H1 (cell line): ENCODE measurements at regions not wholly inside any gene's neighbourhood (a gene's known extent, or its start where the extent isn't known, plus 50 kb on each side); places are given as distances from the start of the nearest gene placed in this dataset.

Source experiments
- BRCA1 ChIP-seq: IDR thresholded peaks from 2 replicates; pipeline ENCODE4 v1.6.1; 2012; ENCODE audit warnings: low read depth, low read length, improper control_type of control experiment
- CHD2 ChIP-seq: IDR thresholded peaks from 2 replicates; pipeline ENCODE4 v1.6.1; 2012; ENCODE audit warnings: low read length, improper control_type of control experiment
- CREB1 ChIP-seq: IDR thresholded peaks from 2 replicates; pipeline ENCODE4 v1.6.1; 2012; ENCODE audit warnings: inconsistent platforms
- KDM1A ChIP-seq: fragments of 200-600, 300-600 bp; sonication (generic); IDR thresholded peaks from 2 replicates; pipeline ENCODE4 v1.7.1; 2016; ENCODE audit warnings: mild to moderate bottlenecking, low read length, borderline replicate concordance
- SAP30 ChIP-seq: fragments of 300-600 bp; sonication (generic); IDR thresholded peaks from 2 replicates; pipeline ENCODE4 v1.7.1; 2012; ENCODE audit warnings: low read length, moderate library complexity, mild to moderate bottlenecking, inconsistent platforms; ENCODE audit not compliant: insufficient read depth, insufficient replicate concordance
- SRF ChIP-seq: IDR thresholded peaks from 2 replicates; pipeline ENCODE4 v1.6.1; 2011; ENCODE audit warnings: mild to moderate bottlenecking, low read depth, low read length, moderate library complexity
- USF2 ChIP-seq: IDR thresholded peaks from 2 replicates; pipeline ENCODE4 v1.6.1; 2011; ENCODE audit warnings: low read length, improper control_type of control experiment
- ZNF274 ChIP-seq: IDR thresholded peaks from 2 replicates; pipeline ENCODE4 v1.7.0; 2012; ENCODE audit warnings: low read length, borderline replicate concordance; ENCODE audit errors: extremely low read depth

GRCh38 chr1:96990136-96990535, 268.6 kb downstream of the PTBP2 start (continued):
- TF ChIP-seq SAP30 (no peak), BRCA1 (no peak), SRF (no peak), USF2 (no peak), CREB1 (no peak), KDM1A (no peak), ZNF274 (no peak), CHD2 (no peak)
- TF ChIP-seq, all 59 proteins: peak for 0
